NCI-H1048 (cell line): ENCODE measurements at regions not wholly inside any gene's neighbourhood (a gene's known extent, or its start where the extent isn't known, plus 50 kb on each side); places are given as distances from the start of the nearest gene placed in this dataset.
"Not testable (repeated sequence)": the region's sequence is repeated elsewhere in the genome, so short reads cannot be mapped to it uniquely, and the experiment has no call there.

ENCODE experiments used
- DNase-seq: peaks from one replicate; lab custom pipeline; 2025; lab: John Stamatoyannopoulos, UW

DNA sequence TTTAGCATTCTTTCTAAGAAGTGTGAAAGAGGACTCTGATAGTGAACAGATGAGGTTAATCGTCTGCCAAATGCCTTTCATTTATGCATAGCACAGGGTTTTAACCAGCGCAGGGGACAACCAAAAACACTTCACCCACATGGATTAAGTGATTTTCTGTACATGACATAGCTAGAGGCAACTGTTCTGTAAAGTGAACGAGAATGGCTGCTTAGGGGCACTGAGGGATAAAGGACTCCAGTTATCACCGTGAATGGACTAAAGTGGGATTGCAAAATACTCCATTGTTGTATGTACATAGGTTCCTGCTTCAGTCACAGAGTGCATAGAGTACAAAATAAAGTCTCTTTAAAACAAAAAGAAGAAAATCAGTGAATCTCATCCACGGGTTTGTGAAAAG is 456.8 kb downstream of the DMAC1 start:
- DNase-seq: no peak

DNA sequence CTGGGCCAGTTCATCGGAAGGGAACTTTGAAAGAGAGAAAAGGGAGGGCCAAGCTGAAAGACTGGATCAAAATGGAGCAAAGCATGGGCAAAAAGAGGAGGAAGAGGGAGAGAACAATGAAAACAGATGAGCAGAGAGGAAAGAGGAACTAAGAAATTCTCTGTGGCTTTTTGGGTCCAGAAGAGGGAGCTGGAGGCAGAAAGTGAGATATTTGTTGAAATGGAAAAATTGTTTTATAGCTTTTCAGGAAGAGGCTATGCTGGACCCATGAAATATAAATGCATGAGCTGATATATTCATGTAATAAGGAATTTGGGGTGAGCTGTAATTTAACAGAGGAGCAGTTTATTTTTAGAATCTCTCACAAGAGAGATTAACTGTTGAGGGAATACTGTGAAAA is 457.3 kb downstream of the DMAC1 start:
- no peak for DNase-seq

DNA sequence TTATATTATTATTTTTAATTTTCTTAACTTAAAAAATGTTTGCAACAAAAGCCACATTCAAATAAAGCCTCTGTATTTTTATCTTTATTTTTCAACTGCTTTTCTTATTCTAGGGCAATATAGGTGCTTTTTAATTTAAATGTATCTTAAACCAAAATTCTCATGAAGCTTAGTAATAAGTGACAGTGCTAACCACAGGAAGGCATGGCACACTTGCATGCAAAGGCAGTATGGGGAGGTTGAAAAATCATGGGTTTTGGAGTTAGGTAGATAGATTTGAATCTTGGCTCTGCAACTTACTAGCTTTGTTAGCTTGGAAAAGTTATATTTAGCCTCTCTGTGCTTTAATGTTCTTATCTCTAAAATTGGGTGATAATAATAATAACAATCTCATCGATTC is 458.0 kb downstream of the DMAC1 start:
- no peak for DNase-seq

DNA sequence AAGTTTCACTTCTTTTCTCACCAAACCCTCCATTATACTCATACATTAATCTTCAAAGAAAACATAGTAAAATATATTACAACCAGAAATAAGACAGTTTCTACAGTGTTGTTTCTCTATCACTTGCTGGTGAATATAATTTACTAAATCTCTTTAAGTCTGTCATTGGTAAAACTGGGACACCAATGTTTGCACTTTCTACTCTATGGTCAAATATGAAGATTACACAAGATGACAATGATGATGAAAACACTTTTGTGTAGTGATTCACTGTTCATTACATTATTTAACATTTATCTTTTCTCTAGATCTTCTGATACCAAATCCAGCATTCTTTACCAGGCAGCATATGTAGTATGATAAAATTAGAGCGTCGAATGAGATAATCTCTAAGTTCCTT is 459.1 kb downstream of the DMAC1 start:
- no peak for DNase-seq

DNA sequence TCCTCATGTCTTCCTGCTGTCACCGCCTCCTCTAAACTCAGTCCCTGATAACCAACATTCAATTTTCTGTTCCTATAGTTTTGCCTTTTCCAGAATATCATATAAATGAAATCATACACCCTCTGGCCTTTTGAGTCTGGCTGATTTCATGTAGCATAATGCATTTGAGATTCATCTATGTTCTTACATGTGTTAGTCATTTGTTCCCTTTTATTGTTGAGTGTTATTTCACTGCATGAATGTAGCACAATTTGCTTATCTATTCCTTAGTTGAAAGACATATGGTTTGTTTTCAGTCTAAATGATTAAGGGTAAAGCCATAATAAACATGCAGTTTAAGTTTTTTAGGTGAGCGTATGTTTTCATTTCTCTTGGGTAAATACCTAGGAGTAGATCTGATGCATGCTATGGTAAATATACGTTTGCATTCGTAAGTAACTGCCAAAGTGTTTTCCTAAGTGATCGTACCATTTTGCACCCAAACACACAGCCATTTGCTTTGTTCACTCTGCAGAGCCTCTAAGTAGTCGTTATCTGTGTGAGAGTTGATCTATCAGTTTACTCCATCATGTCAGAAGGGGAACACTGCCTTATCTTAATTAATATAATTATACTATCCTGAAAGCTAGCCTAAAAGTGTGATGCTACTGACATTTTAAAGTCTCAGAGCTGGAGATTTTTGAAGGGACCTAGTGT is 460.8 kb downstream of the DMAC1 start:
- no peak for DNase-seq

DNA sequence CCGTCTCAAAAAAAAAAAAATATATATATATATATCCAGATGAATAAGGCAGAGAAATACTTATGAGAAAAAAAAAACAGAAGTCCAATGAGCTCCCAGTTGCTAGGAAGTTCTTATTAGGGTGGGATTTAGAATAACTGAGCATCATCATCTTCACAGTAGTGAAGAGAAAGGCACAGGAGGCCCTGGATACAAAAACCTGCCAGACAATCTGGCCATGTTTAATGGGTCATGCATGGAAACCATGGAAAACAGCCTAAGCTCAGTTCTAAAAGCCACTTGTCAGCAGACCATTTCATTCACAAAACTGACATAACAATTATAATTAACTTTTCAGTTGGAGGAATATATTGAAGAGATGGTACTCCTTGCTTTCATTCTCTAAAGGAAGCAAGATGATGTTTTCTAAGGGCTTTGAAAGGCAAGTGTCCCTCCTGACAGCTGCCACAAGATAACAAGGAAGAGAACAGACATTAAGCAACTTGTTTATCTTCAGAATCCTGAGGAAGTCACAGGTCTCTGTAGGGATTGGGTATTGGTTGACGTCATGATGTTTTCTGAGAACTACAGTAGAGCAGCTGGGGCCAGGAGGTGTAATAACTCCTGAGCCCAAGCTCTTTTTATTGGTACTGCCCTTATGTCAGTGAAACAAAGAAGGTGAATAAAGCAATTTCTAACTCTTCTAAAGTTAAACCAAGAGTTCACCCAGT is 463.1 kb downstream of the DMAC1 start:
- DNase-seq: no peak

DNA sequence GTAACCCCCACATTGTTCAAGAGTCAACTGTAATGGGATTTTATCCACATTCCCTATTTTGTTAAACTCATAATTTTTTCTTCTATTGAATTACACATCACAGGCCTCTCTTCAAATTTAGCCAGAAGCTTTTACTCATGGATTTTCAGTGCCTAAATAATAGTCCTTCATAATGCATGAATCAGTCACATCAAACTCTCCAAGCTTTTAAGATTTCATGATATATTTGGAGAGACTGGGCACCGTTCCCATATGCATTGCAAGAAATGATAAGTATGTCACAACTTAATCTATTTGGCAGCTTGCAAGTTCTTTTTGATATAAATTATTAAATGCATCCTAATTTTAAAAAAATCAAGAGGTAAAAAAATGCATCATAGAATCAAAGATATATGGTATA is 465.9 kb downstream of the DMAC1 start:
- no peak for DNase-seq

DNA sequence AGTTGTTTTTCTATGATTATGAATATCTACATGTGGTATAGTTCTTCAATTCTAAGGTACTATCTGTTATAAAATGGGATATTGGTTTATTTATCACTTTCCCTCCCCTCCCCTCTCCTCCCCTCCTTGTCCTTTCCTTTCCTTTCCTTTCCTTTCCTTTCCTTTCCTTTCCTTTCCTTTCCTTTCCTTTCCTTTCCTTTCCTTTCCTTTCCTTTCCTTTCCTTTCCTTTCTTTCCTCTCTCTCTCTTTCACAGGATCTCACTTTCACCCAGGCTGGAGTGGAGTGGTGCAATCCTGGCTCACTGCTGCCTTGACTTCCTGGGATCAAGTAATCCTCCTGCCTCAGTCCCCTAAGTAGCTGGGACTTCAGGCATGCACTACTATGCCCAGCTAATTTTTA is 466.8 kb downstream of the DMAC1 start:
- DNase-seq: no peak

DNA sequence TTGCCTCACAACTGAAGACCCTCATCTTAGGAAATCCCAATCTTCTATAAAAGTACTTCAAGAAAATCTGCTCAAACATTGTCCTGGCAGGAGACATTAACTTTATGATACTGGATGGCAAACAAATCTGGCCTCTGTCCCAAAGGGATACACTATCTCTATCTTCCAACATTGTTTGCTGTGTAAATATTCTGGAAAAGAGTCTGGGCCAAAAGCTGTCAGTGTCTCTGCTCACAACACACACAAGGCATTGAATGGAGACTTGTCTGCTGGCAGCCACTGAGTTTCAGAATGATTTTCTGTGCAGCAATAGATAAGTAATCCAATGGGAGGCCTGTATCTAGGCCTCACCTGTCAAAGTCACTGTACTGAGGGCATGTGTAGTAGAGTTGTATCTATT is 471.1 kb downstream of the DMAC1 start:
- no peak for DNase-seq

DNA sequence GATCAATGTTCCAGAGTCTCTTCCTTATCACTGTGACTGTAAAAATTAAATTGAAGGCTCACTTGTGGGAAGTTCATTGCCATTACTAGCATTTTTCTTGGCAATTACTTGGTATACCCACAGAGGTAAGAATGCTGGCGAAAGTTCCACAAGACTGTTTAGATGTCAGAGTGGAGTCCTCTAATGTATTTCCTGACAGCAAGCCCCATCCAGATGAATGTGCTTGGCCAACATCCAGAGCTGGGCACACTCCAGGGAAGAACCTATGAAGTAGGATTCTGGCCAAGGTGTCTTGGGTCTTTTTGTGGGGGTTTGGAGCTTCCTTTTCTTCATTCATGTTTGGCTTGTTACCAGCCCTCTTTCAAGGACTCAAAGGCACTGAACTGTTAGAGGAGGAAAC is 473.6 kb downstream of the DMAC1 start:
- DNase-seq: no peak

DNA sequence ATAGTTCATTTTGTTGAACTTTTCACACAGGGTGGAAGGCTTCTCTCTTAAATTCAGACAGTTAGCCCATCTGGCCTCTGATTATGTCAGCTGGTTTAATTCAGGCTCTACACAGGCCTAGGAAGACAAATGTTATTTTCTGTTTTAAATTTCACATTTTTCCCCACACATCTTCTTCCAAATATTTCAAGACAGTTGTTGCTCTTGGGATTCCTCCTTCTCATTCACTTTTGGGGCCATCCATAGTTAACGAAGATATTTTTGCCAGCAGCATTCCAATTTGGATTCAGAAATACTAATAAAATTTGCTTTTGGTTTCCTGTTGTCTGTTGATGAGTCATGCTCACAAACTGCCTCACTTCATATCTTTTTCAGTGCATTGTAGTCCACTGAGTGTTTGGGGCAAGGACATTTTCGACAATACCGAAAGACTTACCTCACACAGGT is 475.4 kb downstream of the DMAC1 start:
- no peak for DNase-seq

DNA sequence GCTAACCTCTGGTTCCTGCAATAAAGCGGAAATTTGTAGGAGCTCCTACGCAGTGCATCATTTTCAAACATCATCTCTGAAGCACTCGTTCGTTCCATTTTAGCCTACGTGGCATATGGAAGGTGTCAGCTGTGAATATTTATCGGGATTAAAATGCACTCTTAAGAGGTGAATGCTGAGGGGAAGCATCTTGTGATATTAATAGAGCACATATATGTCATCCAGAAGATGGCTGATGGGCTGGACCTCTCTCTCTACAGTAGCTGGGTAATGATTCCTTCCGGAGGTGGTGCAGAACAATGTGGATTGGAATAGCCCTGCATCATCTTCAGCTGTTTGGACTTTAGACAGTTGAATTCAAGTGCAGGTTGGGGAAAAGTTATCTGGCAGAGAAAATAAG is 478.7 kb downstream of the DMAC1 start:
- no peak for DNase-seq

DNA sequence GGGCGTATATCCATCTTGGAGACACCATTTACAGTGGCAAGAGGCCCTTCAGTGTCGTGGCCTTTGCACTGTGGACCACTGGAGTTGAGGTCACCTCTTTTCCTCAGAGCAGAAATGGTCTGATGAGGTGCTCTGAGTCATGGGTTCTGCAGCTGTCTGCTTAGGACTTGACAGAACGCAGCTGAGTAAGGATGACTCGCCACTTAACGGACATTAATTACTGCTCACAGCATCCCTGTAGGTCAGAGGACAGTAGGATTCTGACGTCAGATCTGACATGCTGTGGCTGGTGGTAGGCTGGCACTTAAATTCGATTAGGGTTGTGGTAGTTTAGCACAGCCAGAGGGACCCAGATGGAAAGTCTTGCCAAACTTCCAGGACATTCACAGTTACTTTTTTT is 479.4 kb downstream of the DMAC1 start:
- no peak for DNase-seq

DNA sequence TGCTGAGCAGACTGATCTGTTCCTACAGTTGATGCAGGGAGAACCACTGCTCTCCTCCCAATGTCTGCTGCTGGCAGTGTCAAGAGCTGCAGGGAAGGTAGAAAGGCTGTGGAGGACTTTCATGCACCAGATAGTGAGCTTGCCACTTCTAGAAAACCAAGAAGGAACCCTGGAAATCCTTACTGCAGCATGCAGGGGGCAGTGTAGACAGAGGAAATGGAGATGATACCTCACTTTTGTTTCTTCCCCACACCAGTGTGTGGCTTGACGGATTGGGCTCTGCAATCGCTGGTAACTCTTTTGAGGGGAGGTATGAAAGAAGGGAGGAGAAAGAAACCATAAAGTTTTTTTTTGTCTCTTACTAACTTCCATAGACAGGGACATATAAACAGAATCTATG is 480.7 kb downstream of the DMAC1 start:
- DNase-seq: no peak

DNA sequence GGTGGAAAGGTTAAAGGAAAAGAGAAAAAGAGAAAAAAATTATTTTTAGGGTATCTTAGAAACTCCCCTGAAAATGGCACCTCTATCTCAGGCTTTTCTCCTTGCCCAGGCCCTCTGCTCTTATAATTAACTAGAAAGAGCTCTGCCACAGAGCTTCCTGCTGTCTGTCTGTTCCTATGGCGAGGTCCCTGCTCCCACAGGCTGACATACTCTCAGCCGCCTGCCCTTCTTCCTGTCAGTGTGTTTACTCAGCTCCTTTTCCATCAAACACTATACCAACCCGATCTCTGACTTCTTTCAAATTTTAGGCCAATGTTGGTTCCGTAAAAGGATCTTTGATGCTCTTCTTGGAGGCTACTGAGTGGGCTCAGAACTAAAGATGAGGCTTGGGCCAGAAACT is 482.6 kb downstream of the DMAC1 start:
- DNase-seq: no peak

DNA sequence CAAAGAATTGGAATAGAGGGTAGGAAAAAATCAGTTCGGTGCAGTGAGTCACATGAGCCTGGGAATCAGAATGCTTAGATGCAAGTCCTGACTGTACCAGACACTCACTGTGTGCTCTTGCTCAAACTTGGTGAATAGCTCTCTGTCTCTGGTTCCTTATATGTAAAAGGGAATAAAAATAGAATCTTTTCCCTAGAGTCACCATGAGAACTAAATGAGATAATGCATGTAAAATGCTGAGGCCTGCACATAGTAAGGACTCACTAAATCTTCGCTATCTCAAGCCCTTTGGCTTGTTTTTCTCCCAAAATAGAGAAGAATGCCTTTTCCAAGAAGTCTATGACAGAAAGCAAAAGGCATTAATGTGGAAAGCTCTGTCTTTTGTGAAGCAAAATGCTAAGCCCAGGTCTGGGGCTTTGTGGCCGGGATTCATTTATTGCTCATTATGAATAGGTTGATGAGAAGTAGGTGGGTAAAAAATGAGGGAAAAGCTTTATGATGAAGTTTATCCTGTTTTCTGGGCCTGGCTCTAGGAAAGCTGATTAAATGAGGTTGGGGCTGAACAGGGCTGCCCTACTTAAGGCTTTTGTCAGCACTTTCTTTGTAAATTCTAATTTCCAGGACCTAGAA is 483.3 kb downstream of the DMAC1 start:
- DNase-seq: no peak

DNA sequence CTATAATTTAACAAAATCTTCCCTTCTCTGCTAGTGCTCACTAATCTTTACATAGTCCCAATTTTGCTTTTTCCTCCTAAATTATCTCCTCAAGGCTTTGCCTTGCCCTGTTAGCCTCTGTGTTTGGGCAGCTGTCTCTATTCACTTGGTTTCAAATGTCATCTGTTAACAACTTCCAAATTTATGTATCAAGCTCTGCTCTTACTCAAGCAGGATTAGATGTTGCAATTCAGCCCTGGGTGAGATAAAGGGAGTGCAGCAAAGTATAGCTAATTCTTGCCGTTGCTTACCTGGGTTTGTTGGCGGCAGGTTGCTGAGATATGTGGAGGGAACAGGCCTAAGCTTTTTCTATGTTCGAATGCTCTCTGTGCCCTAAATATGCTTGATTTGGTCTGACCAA is 483.8 kb downstream of the DMAC1 start:
- no peak for DNase-seq

DNA sequence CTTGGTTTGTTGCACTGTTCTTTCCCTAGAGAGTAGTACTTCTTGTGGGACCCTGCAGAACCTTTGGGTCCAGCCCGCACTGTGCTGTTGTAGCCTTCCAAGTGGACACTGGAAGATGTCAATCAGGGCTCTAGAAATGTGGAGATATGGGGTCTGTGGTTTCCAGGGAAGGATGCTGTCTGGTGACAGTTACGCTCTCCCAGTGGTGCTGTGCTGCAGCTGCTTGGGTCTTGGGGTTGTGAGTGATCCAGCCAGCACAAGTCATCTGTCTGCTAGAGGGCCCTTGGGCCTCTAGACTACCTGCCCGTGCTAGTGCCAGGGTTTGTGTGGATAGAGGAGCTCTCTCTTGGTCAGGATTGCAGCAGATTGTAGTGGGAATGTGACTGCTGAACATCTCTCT is 484.5 kb downstream of the DMAC1 start:
- no peak for DNase-seq

DNA sequence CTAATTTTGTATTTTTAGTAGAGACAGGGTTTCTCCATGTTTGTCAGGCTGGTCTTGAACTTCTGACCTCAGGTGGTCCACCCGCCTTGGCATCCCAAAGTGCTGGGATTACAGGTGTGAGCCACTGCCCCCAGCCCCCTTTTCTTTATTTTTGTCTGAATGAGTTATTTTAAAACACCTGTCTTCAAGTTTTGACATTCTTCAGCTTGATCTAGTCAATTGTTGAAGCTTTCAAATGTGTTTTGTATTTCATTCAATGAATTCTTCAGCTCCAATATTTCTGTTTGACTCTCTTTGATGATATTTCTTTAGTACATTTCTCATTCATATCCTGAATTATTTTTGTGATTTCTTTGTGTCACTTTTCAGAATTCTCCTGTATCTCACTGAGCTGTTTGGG is 486.2 kb downstream of the DMAC1 start:
- no peak for DNase-seq

DNA sequence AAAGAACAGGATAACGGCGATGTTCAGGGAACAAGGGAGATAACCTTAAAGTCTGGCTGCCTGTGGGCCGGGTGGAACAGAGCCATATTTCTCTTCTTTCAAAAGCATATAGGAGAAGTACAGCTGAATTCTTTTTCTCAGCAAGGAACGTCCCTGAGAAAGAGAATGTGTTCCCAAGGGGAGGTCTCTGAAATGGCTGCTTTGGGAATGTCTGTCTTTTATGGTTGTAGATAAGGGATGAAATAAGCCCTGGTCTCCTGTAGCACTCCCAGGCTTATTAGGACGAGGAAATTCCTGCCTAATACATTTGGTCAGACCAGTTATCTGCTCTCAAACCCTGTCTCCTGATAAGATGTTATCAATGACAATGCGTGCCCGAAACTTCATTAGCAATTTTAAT is 490.5 kb downstream of the DMAC1 start:
- not testable (repeated sequence) for DNase-seq

DNA sequence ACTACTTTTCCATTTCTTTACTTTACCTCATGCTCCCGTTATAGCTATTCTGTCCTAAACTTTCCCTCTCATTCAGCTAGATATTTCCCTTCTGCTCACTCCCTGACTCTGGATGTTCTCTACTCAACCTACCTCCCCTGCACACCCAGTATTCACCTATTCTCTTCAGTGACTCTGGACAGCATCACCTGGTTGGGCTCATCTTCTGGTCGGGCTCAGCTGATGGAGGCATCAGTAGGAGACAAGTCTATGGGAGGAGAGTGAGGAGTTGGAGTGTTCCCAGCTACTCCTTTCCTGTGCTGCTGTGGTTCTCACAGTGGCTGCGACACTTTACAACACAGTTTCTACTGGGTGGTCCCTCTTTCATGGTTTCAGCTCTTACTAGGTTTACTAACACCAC is 493.9 kb downstream of the DMAC1 start:
- no peak for DNase-seq

DNA sequence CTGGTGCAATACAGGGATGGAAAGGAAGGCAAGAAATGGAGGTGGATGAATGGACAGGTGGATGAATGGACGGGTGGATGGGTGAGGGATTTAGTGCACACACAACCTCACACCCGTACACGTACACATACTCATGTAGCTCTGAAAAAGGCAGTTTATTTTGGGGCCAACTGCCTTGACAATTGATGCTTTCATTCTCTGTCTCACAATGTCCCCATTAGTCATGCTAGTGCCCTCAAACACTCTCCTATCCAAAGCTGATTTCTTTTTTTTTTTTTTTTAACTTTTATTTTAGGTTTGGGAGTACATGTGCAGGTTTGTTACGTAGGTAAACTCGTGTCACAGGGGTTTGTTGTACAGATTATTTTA is 495.0 kb downstream of the DMAC1 start:
- DNase-seq: no peak

DNA sequence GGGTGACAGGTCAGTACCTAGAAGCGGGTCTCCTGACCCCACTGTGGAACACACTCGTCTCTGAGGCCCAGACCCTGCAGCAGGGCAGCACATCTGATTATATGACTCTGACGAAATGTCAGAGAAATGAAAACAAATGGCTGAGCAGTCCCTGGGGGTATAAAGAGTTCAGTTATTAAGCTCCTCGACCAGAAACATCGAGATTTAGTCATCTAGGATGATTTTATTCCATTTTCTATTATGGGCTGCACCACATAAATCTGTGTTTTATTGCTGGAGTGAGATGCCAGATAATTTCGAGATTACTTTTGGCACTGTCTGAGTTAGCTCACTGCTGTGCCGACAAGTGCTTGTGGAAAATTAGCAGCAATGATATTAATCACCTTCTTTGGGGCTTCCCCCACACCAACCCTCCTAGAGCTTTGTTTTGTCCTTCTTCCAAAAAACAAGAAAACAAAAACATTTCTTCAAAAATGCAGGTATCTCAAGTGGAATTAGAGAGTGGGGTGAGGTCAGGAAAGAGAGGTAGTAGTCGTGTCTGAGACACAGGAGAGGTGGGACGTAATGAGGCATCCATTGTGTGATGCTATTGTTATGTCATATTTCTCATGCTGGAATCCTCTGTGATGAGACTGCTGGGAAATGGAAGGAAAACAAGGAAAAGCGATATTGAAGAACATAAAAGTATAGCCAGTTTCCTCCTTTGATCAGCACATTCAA is 495.5 kb downstream of the DMAC1 start:
- DNase-seq: no peak
